ENCODE measurements at regions not wholly inside any gene's neighbourhood (a gene's known extent, or its start where the extent isn't known, plus 50 kb on each side); places are given as distances from the start of the nearest gene placed in this dataset.

DNA sequence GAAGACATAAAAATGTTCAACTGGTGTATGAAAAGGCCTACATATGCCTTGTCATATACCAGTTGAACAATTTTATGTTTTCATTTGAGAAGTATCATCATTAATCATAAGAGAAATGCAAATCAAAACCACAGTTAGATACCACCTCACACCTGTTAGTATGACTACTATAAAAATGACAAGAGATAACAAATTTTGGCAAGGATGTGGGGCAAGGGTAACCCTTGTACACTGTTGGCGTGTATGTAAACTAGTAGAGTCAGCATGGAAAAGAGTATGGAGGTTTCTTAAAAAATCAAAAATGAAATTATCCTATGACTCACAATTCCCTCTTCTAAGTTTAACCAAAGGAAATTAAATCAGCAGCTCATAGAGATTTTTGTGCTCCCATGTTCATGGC is 250.4 kb upstream of the ST8SIA4 start:
- Histone ChIP-seq H3K4me3 (ENCODE audit: insufficient read length, low read depth) (no peak overlapping the region), H3K9ac (ENCODE audit: insufficient read length, low read depth) (no peak overlapping the region), H3K36me3 (ENCODE audit: insufficient read depth, insufficient read length, low read length) (no peaks in the 10 kb centered on the region), H3K27me3 (ENCODE audit: insufficient read depth, insufficient read length) (no peaks in the 10 kb centered on the region), H3K4me1 (ENCODE audit: insufficient read depth, insufficient read length) (no peaks in the 10 kb centered on the region), H3K9me3 (ENCODE audit: insufficient read depth, low read length) (no peaks in the 10 kb centered on the region)
- DNase-seq (ENCODE audit: low read depth, low spot score) = no peak
- TF ChIP-seq YY1 (IDR thresholded peaks at IDR 0.05; ENCODE audit: insufficient read depth, insufficient read length) = no peak
- TF ChIP-seq SUZ12 (IDR thresholded peaks at IDR 0.05; ENCODE audit: extremely low read depth, insufficient read depth, insufficient read length) = no peak
- no peak for TF ChIP-seq ZNF274 (IDR thresholded peaks at IDR 0.05; ENCODE audit: low read depth, low read length)

DNA sequence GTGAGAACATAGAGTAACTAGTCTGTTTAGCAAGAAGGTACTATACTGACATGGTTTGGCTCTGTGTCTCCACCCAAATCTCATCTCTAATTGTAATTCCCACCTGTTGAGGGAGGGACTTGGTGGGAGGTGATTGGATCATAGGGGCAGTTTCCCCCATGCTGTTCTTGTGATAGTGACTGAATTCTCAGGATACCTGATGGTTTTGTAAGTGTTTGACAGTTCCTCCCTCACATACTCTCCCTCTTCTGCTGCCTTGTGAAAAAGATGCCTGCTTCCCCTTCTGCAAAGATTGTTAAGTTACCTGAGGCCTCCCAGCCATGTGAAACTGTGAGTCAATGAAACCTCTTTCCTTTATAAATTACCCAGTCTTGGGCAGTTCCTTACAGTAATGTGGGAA is 240.4 kb upstream of the ST8SIA4 start:
- no peaks in the 10 kb centered on the region for H3K36me3 ChIP-seq (ENCODE audit: insufficient read depth, insufficient read length, low read length)
- H3K4me3 ChIP-seq (ENCODE audit: insufficient read length, low read depth) = no peak overlapping the region
- no peak overlapping the region for H3K9ac ChIP-seq (ENCODE audit: insufficient read length, low read depth)
- no peaks in the 10 kb centered on the region for H3K27me3 ChIP-seq (ENCODE audit: insufficient read depth, insufficient read length)
- TF ChIP-seq YY1 (IDR thresholded peaks at IDR 0.05; ENCODE audit: insufficient read depth, insufficient read length) (no peak), SUZ12 (IDR thresholded peaks at IDR 0.05; ENCODE audit: extremely low read depth, insufficient read depth, insufficient read length) (no peak), ZNF274 (IDR thresholded peaks at IDR 0.05; ENCODE audit: low read depth, low read length) (no peak)
- H3K9me3 ChIP-seq (ENCODE audit: insufficient read depth, low read length) = no peaks in the 10 kb centered on the region
- H3K4me1 ChIP-seq (ENCODE audit: insufficient read depth, insufficient read length) = no peaks in the 10 kb centered on the region
- no peak for DNase-seq (ENCODE audit: low read depth, low spot score)

DNA sequence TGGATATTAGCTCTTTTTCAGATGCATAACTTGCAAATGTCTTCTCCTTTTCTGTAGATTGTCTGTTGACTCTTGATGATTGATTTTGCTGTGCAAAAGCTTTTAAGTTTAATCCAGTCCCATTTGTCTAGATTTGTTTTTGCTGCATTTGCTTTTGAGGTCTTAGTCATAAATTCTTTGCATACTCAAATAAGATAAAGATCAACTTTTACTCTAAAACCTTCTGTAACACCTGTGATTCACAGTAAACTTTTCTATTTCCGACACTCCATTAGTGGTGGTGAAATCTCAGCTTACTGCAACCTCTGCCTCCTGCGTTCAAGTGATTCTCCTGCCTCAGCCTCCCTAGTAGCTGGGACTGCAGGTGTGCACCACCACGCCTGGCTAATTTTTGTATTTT is 239.0 kb upstream of the ST8SIA4 start:
- H3K9ac ChIP-seq (ENCODE audit: insufficient read length, low read depth) = no peak overlapping the region
- H3K27me3 ChIP-seq (ENCODE audit: insufficient read depth, insufficient read length) = no peaks in the 10 kb centered on the region
- no peaks in the 10 kb centered on the region for H3K4me1 ChIP-seq (ENCODE audit: insufficient read depth, insufficient read length)
- H3K4me3 ChIP-seq (ENCODE audit: insufficient read length, low read depth) = no peak overlapping the region
- H3K9me3 ChIP-seq (ENCODE audit: insufficient read depth, low read length) = no peaks in the 10 kb centered on the region
- DNase-seq (ENCODE audit: low read depth, low spot score) = no peak
- no peaks in the 10 kb centered on the region for H3K36me3 ChIP-seq (ENCODE audit: insufficient read depth, insufficient read length, low read length)
- TF ChIP-seq SUZ12 (IDR thresholded peaks at IDR 0.05; ENCODE audit: extremely low read depth, insufficient read depth, insufficient read length) (no peak), ZNF274 (IDR thresholded peaks at IDR 0.05; ENCODE audit: low read depth, low read length) (no peak), YY1 (IDR thresholded peaks at IDR 0.05; ENCODE audit: insufficient read depth, insufficient read length) (no peak)

DNA sequence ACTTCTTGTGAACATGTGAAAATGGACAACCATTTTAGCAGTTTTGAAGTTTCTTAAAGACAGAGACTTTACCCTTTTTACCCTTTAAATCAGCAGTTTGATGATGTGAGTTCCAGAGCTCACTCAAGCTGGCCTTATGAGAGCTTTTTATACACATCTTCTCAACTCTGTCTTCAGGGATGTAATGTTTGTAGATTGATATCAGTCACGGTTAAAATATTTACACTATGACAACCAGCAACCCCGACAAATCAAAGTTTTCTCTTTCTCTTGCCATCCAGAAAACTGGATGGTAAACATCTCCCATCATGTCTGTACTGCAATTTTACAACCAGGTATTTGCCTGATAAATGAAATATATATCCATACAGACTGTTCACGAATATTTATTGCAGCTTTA is 233.4 kb upstream of the ST8SIA4 start:
- Histone ChIP-seq H3K36me3 (ENCODE audit: insufficient read depth, insufficient read length, low read length) (no peaks in the 10 kb centered on the region), H3K9ac (ENCODE audit: insufficient read length, low read depth) (no peak overlapping the region), H3K9me3 (ENCODE audit: insufficient read depth, low read length) (no peaks in the 10 kb centered on the region), H3K27me3 (ENCODE audit: insufficient read depth, insufficient read length) (no peaks in the 10 kb centered on the region), H3K4me1 (ENCODE audit: insufficient read depth, insufficient read length) (no peaks in the 10 kb centered on the region), H3K4me3 (ENCODE audit: insufficient read length, low read depth) (no peak overlapping the region)
- TF ChIP-seq SUZ12 (IDR thresholded peaks at IDR 0.05; ENCODE audit: extremely low read depth, insufficient read depth, insufficient read length) = no peak
- TF ChIP-seq ZNF274 (IDR thresholded peaks at IDR 0.05; ENCODE audit: low read depth, low read length) = no peak
- no peak for TF ChIP-seq YY1 (IDR thresholded peaks at IDR 0.05; ENCODE audit: insufficient read depth, insufficient read length)
- DNase-seq (ENCODE audit: low read depth, low spot score) = no peak

DNA sequence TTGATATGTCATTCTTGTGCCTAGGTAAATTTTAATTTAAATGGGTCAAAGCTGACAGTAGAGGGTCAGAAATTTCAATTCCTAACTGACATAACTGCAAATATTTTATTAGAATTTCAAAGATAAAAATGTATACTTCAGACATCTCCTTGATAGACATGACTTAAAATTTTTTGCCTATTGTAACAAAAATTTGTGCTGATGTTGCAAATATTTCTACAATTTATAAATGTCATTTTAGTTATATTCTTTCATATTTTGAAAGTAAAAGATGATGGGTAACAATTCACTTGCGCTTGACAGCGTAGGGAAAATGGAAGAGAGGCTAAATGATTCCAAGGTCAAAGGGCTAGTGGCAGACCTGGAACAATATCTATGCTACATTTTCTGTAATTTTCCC is 220.3 kb upstream of the ST8SIA4 start:
- H3K4me3 ChIP-seq (ENCODE audit: insufficient read length, low read depth) = no peak overlapping the region
- H3K9ac ChIP-seq (ENCODE audit: insufficient read length, low read depth) = no peak overlapping the region
- H3K4me1 ChIP-seq (ENCODE audit: insufficient read depth, insufficient read length) = no peaks in the 10 kb centered on the region
- H3K9me3 ChIP-seq (ENCODE audit: insufficient read depth, low read length) = no peaks in the 10 kb centered on the region
- TF ChIP-seq ZNF274 (IDR thresholded peaks at IDR 0.05; ENCODE audit: low read depth, low read length) = no peak
- no peak for TF ChIP-seq SUZ12 (IDR thresholded peaks at IDR 0.05; ENCODE audit: extremely low read depth, insufficient read depth, insufficient read length)
- TF ChIP-seq YY1 (IDR thresholded peaks at IDR 0.05; ENCODE audit: insufficient read depth, insufficient read length) = no peak
- no peaks in the 10 kb centered on the region for H3K27me3 ChIP-seq (ENCODE audit: insufficient read depth, insufficient read length)
- no peaks in the 10 kb centered on the region for H3K36me3 ChIP-seq (ENCODE audit: insufficient read depth, insufficient read length, low read length)
- DNase-seq (ENCODE audit: low read depth, low spot score) = no peak

DNA sequence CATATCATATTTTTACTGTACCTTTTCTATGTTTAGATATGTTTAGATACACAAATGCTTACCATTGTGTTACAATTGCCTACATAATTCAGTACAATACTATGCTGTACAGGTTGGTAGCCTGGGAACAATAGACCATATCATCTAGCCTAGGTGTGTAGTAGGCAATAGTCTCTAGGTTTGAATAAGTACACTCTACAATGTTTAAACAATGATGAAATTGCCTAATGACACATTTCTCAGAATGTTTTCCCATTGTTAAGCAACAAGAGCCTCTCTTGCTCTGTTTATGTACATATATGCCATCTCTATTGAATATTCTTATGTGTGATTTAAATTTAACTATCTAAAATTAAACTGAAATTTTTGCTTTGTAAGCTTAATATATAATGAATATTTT is 209.6 kb upstream of the ST8SIA4 start:
- H3K36me3 ChIP-seq (ENCODE audit: insufficient read depth, insufficient read length, low read length) = no peaks in the 10 kb centered on the region
- H3K27me3 ChIP-seq (ENCODE audit: insufficient read depth, insufficient read length) = no peaks in the 10 kb centered on the region
- H3K4me1 ChIP-seq (ENCODE audit: insufficient read depth, insufficient read length) = no peaks in the 10 kb centered on the region
- TF ChIP-seq SUZ12 (IDR thresholded peaks at IDR 0.05; ENCODE audit: extremely low read depth, insufficient read depth, insufficient read length) = no peak
- no peak for DNase-seq (ENCODE audit: low read depth, low spot score)
- H3K4me3 ChIP-seq (ENCODE audit: insufficient read length, low read depth) = no peak overlapping the region
- no peaks in the 10 kb centered on the region for H3K9me3 ChIP-seq (ENCODE audit: insufficient read depth, low read length)
- H3K9ac ChIP-seq (ENCODE audit: insufficient read length, low read depth) = no peak overlapping the region

DNA sequence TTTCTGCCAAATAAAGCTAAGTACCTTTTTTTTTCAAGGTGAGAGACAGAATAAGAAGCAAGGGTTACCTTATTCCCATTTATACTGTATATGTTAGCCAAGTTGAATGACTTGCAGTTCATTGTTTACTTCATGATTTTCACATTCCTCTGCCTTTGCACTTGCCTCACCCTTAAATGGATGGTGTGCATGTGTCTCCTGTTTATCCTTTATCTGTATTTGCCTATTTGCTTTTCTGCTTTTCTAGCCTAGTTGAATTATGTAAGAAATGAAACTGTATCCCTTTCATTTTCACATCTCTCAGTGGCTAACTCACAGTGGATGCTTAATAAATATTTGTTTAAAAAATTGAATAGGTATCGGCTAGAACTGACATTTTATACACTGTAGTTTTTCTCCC is 200.8 kb upstream of the ST8SIA4 start:
- DNase-seq (ENCODE audit: low read depth, low spot score) = no peak
- H3K4me3 ChIP-seq (ENCODE audit: insufficient read length, low read depth) = no peak overlapping the region
- no peak overlapping the region for H3K9ac ChIP-seq (ENCODE audit: insufficient read length, low read depth)
- H3K27me3 ChIP-seq (ENCODE audit: insufficient read depth, insufficient read length) = no peaks in the 10 kb centered on the region
- no peak for TF ChIP-seq SUZ12 (IDR thresholded peaks at IDR 0.05; ENCODE audit: extremely low read depth, insufficient read depth, insufficient read length)
- no peak for TF ChIP-seq YY1 (IDR thresholded peaks at IDR 0.05; ENCODE audit: insufficient read depth, insufficient read length)
- no peak for TF ChIP-seq ZNF274 (IDR thresholded peaks at IDR 0.05; ENCODE audit: low read depth, low read length)
- no peaks in the 10 kb centered on the region for H3K9me3 ChIP-seq (ENCODE audit: insufficient read depth, low read length)
- H3K4me1 ChIP-seq (ENCODE audit: insufficient read depth, insufficient read length) = no peaks in the 10 kb centered on the region
- H3K36me3 ChIP-seq (ENCODE audit: insufficient read depth, insufficient read length, low read length) = no peaks in the 10 kb centered on the region

DNA sequence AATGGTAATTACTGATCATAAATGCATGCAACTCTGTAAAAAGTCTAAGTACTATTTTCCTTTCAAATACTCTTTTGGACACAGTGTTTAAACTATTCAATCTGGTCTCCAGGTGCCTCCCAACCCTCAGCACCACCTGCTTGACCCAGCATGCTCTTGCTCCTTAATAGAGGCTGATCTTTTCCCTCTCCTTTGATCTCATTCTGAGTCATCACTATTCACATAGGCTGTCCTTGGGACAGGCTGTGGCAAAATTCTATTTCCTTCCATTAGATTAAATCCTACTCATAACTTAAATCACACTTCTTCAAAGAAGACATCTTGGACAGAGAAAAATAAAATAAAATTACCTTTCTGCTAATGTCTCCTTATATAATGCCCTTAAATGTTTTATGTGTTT is 199.4 kb upstream of the ST8SIA4 start:
- Histone ChIP-seq H3K4me3 (ENCODE audit: insufficient read length, low read depth) (no peak overlapping the region), H3K9me3 (ENCODE audit: insufficient read depth, low read length) (no peaks in the 10 kb centered on the region), H3K9ac (ENCODE audit: insufficient read length, low read depth) (no peak overlapping the region), H3K4me1 (ENCODE audit: insufficient read depth, insufficient read length) (no peaks in the 10 kb centered on the region), H3K36me3 (ENCODE audit: insufficient read depth, insufficient read length, low read length) (no peaks in the 10 kb centered on the region), H3K27me3 (ENCODE audit: insufficient read depth, insufficient read length) (no peaks in the 10 kb centered on the region)
- TF ChIP-seq YY1 (IDR thresholded peaks at IDR 0.05; ENCODE audit: insufficient read depth, insufficient read length) (no peak), SUZ12 (IDR thresholded peaks at IDR 0.05; ENCODE audit: extremely low read depth, insufficient read depth, insufficient read length) (no peak), ZNF274 (IDR thresholded peaks at IDR 0.05; ENCODE audit: low read depth, low read length) (no peak)
- no peak for DNase-seq (ENCODE audit: low read depth, low spot score)
